Right ventricle myocardium superior (tissue), 1 donor: ENCODE measurements at regions not wholly inside any gene's neighbourhood (a gene's known extent, or its start where the extent isn't known, plus 50 kb on each side); places are given as distances from the start of the nearest gene placed in this dataset.
"Not testable (repeated sequence)": the region's sequence is repeated elsewhere in the genome, so short reads cannot be mapped to it uniquely, and the experiment has no call there.

Experiments
- ATAC-seq: fragments of 200-7000 bp; cut with Tn5 transposase; one replicate; pipeline ENCODE4 v1.9.1; 2020; ENCODE audit warnings: mild to moderate bottlenecking; ENCODE audit not compliant: poor library complexity
- DNase-seq: peaks from one replicate; pipeline ENCODE4 v3.0.0-alpha.2; 2020
- intact Hi-C: fragments of 100-400 bp; cut with DNase I; formaldehyde crosslinking; loops from one replicate; pipeline ENCODE4 v1.11.2; 2022
- donor health status: DM: no; HTN: yes; CAD: no; lungs with severe emphysema.

DNA sequence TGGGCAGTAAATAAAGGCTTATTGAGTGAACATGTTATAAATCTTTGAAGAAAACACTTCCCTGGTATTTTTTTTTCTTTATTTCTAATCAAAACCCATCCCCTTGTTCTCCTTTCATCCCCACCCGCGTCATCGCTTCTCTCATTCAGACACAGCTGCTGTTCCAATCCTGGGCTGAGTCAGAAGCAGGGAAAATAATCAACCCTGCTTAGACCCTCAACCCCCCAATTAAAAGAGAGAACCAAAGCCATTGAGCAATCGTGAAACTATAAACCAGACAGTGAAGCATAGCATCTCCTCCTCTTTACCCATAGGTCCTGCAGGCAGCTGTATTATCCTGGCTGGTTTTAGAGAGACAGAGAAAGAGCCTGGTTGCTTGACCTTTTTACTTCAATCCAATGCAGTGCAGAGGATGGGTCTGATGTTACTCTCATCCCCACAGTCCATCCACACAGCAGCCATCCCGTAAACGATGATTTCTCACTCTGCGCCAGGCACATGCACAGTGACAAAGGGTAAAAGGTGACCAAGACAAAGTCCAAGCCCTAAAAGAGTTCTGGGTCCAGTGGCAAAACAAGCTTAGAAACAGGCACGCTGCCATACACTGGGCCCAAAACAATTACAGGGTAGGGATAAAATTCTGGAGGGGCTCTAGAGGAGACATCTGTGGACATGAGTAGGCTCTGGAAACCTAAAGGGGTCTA lies 238.3 kb downstream of the GALC start:
- ATAC-seq (no peak), DNase-seq (no peak)
- intact Hi-C loops, result no loop called here

- intact Hi-C loops, result no loop called here
- DNase-seq (no peak), ATAC-seq (no peak)
Observed at GRCh38 chr14:87748558-87748957, 244.4 kb downstream of the GALC start.

GRCh38 chr14:87745507-87746118 lies 247.4 kb downstream of the GALC start:
- ATAC-seq (no peak), DNase-seq (no peak)
- intact Hi-C loops, result no loop called here

GRCh38 chr14:87734577-87735360 lies 258.2 kb downstream of the GALC start:
- DNase-seq, intact Hi-C loops, ATAC-seq: not testable (repeated sequence)

DNA sequence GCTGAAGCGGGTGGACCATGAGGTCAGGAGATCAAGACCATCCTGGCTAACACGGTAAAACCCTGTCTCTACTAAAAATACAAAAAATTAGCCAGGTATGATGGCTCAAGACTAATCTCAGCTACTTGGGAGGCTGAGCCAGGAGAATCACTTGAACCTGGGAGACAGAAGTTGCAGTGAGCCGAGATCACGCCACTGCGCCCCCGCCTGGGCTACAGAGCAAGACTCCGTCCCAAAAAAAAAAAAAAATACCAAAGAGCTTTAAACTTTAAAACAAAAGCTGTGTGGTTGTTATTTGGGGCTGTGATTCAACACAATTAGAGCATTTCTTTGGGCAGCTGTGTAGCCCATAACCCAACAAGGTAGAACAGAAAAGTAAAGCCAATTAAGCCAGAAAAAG lies 259.9 kb downstream of the GALC start:
- ATAC-seq, intact Hi-C loops, DNase-seq: not testable (repeated sequence)

DNA sequence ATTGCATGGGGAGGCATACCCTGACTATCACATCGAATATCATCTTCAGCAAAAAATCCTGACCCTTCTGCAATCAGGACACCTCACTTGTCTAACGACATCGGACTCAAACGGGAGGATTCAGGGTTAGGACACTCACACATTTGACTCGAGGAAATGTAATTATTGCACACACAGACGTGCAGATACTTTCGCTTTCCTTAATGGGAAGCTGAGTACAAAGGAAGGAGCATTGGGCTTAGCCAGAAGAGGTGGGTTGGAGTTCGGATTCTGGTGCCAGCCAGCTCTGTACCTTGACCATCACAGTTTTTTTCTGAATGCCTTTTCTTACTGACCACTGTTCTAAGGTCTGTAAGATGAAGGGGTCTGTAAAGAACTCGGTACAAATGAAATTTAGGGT lies 260.4 kb downstream of the GALC start:
- no peak for ATAC-seq
- DNase-seq, result no peak
- intact Hi-C loops, result no loop called here

DNA sequence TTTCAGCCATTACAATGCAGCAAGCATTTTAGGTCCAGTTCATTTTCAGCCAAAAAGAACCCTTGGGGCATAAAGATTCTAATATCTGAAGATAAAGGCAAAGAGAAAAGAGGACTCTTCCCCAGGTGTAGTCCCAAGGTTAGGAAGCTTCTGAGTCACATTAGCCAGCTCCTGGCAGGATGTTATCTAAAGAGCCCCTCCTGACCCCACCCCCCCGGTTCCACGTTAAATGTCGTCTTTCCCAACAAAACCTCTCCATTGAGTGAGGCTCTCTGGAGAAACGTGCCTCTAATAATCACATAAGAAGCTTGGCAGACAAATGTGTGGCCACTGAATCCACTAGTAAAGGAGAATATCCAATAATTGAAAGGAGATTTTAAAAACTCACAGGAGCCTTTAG lies 267.7 kb downstream of the GALC start:
- ATAC-seq (no peak), DNase-seq (no peak)
- intact Hi-C loops, result no loop called here

- no peak for DNase-seq
- ATAC-seq, result no peak
- intact Hi-C loops, result no loop called here
Observed at GRCh38 chr14:87712396-87713090, 280.4 kb downstream of the GALC start.

GRCh38 chr14:87705439-87705896 lies 287.5 kb downstream of the GALC start:
- DNase-seq, result no peak

DNA sequence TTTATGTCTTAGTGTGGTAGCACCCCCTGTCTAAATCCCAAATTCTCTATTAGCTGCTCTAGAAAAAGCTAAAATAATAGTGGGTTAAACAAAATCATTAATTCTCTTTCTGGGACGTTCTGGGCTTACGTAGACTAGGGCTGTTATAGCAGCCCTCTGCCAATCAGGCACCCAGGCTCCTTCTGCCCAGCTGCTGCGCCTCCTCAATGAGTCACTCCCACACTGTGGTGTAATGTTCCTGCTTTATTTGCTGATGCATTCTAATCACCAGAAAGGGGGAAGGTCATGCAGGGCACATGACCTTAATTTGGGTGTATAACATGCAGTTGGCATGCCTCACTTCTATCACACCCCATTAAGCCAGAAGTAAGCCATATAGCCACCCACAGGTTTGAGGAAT lies 294.5 kb downstream of the GALC start:
- intact Hi-C loops, result no loop called here
- ATAC-seq, result no peak
- DNase-seq, result no peak

More at GRCh38 chr14:87705439-87705896, 287.5 kb downstream of the GALC start:
- intact Hi-C loops, result no loop called here
- peak; percentile 67 for ATAC-seq

- no peak for DNase-seq
- intact Hi-C loops, result no loop called here
- ATAC-seq, result no peak
Observed at GRCh38 chr14:87696485-87696884, 296.5 kb downstream of the GALC start.

DNA sequence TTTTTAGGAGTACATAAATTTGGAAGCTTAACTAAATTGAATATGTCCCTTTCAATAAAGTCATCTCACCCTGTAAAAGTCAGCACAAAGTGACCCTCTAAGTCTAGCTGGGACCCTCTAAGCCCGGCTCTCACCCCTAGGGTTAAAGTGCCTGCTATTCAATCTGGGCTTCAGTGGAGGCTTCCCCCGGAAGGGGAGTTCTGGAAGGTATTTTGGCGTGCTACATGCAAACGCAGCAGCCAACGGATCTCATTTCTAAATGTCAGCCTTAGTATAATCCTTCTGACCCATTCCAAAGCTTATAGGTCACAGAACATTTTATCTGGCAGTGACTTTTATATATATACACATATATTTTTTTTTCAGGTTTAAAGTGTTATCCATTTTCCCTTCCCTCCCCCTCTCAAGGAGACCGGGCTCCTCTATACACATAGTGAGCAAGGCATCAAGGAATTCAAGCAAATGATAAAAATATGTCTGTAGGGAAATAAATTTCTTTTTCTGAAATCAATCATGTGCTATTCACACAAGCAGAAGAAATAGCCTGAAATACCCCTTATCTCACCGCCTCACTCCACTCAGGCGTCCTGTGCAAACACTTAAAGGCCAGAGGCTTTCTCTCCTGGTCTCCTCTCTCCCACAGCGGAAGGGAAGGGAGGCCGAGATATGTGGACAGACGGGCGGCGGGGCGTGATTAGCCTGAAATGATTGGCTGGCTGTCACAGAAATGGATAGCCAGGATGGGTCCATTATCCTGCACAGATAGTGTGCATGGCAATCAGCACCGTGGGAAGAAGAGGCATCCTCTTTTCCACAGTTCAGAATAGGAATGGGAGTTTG lies 301.7 kb downstream of the GALC start:
- intact Hi-C loops, result no loop called here
- no peak for DNase-seq
- ATAC-seq, result no peak

DNA sequence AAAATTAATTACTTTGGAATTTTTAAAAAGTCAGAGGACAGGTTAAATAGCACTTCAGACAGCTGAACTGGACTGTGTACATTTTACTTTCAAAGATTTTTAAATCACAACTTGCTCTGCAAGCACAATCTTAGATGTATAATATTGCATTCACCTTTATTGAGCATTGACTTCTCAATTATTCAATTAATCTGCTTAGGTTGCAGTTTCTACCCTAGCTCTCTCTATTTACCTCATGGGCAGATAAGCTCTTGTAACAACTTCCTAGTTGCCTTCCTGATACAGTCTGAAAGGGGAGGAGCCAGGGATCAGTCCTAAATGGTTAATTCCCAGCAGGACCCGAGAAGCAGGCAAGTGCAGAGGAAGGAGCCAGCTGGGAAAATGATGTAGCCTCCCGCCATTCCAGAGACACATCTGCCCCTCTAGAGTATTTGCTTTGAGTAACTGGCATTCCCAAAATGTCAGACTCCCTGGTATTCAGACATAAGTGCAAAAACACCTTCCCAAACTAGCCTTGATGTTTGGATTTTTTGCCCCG lies 302.8 kb downstream of the GALC start:
- no peak for ATAC-seq
- DNase-seq, result no peak
- intact Hi-C loops, result no loop called here

DNA sequence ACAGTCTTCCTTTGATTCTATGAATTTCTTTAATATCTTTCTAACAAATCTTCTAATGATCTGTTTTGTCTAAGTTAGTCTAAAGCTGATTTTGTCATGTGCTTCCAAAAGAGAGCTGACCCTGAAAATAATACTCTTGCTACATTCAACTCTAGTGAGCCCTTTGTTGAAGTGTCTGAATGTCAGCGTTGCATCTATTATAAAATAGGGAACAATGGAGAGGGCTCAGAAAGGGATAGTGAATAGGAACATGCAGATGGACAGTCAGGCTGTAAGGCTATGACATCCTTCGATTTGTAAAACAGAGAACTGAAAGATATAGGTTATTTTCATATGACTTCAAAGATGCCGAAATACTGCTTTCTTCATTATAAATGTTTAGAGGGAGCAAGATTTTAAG lies 304.5 kb downstream of the GALC start:
- DNase-seq (no peak), ATAC-seq (no peak)
- intact Hi-C loops, result no loop called here

DNA sequence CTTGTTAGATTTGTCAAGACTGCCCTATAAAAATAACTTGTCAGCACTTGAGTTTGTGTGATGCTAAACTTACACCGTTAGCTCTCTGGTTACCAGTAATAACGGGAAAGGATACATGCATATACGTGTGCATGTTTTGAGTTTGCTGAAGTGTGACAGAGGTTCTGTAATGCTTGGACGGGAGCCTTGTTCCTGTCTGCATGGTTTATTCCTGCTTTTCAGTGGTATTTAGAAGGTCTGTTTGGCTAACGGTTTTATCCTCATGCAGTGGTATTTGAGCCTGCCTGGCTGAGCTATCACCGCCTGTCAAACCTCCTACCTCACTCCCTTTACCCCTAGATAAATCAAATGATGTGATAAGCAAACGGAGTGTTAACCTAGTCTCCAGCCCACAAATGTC lies 305.6 kb downstream of the GALC start:
- intact Hi-C loops, result no loop called here
- ATAC-seq (no peak), DNase-seq (no peak)

DNA sequence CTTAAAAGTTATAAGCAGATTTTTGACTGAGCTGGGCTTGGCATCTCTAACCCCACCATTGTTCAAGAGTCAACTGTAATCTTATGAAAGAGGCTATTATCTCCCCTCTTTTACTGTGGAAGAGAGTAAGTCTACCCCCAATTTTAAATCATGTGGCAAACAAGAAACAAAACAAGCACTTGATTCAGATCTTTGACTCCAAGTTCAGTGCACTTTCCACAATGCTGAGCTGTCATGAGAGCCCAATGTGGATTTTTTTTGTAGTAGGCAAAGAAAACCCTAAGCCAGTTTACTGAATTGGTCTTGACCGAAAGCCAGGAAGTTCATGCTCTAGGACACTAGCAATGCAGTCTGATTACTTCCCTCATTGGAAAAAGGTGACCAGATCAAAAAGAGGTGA lies 306.2 kb downstream of the GALC start:
- DNase-seq (no peak), ATAC-seq (no peak)

GRCh38 chr14:87679866-87680265 lies 313.1 kb downstream of the GALC start:
- DNase-seq, result no peak
- intact Hi-C loops, result no loop called here
- ATAC-seq, result no peak

More for the DNA sequence above, 306.2 kb downstream of the GALC start:
- intact Hi-C loops, result no loop called here

DNA sequence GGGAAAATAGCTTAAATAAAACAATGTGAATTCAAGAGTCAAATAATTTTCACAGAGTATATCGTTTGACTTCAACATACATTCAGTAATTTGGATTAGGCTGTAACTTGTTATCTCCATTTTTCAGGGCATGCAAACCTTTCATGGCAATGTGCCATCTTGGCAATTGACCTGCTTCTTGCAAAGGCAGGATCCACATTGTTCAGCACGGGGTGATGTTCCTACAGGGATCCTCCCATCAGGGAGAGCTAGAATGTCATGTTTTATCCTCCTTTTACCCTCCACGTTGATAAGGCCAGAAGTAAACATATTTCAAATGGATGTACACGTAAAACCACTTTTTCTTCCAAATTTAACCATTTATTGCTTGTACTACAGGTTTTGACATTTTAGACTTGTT lies 314.4 kb downstream of the GALC start:
- DNase-seq, result no peak
- intact Hi-C loops, result no loop called here
- ATAC-seq, result no peak
